ENCODE measurements at regions not wholly inside any gene's neighbourhood (a gene's known extent, or its start where the extent isn't known, plus 50 kb on each side); places are given as distances from the start of the nearest gene placed in this dataset.

DNA sequence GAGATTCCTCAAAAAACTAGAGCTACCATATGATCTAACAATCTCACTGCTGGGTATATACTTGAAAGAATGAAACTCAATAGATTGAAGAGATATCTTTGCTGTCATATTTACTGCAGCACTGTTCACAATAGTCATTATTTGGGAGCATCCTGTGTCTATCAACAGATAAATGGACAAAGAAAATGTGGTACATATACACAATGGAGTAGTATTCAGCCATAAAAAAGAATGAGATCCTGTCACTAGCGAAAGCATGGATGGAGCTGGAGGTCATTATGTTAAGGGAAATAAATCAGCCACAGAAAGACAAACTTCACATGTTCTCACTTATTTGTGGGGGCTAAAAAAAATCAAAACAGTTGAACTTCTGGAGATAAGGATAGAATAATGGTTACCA lies 505.7 kb upstream of the ARRDC3 start:
- intact Hi-C loops (cut with DNase I), result no loop called here
- H3K4me1 ChIP-seq, result no peaks in the 10 kb centered on the region

DNA sequence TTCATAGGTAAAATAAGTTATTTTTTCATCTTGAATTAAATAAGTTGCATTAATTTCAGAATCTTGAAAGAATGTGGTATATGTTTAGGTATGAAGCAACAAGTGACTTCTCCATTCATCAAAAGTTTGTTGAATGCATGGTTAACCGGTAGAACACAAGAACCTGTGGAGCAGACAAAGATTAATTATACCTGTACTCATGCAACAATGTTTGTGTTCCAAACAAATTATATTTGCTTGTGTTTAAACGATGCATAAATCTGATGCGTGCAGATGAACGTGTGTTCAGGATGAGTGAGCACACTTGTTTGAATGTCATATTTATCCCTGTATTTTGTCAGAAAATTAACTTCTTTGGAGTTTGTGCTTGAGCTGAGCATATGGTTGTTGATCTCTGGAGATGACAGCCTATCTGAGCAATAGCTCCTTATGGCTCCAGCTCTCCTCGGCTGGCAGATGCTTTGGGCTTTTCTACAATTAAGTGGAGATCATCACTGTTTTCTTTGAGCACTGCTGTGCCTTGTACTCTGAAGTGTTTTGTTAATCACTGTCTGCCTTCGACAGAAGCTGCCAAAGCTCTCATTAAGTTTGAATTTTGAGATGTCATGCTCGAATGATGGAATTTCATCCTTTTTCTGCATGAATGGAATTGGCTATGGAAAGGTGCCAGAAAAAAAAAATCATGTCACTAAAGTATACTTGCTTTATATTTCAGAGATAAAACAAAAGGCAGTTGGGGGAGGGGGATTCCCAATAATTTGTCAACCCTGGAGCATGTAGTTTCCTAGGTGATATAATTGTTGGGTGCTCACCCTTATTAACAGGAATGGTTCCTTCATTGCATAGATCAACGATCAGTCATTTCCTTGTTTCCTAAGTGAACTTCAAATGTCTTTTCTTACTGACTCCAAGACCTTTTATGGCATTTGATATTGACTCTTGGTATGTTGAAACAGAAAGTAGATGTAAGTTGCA lies 502.5 kb upstream of the ARRDC3 start:
- H3K36me3 ChIP-seq, result no peaks in the 10 kb centered on the region
- no peak overlapping the region for H3K27ac ChIP-seq
- DNase-seq (no peak), ATAC-seq (no peak)
- WGBS, 2 donors, result 62 to 74% methylated on average over 8 of the region's 8 CpGs
- H3K4me1 ChIP-seq, result no peaks in the 10 kb centered on the region
- no peaks in the 10 kb centered on the region for H3K27me3 ChIP-seq
- H3K4me3 ChIP-seq, result no peak overlapping the region
- peaks cover 0 to 9% (median 0%) of the 10 kb centered on the region in 11 donors for H3K9me3 ChIP-seq
- TF ChIP-seq, protein P1, sequence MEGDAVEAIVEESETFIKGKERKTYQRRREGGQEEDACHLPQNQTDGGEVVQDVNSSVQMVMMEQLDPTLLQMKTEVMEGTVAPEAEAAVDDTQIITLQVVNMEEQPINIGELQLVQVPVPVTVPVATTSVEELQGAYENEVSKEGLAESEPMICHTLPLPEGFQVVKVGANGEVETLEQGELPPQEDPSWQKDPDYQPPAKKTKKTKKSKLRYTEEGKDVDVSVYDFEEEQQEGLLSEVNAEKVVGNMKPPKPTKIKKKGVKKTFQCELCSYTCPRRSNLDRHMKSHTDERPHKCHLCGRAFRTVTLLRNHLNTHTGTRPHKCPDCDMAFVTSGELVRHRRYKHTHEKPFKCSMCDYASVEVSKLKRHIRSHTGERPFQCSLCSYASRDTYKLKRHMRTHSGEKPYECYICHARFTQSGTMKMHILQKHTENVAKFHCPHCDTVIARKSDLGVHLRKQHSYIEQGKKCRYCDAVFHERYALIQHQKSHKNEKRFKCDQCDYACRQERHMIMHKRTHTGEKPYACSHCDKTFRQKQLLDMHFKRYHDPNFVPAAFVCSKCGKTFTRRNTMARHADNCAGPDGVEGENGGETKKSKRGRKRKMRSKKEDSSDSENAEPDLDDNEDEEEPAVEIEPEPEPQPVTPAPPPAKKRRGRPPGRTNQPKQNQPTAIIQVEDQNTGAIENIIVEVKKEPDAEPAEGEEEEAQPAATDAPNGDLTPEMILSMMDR (IDR thresholded peaks at IDR 0.05), result no peak
- intact Hi-C loops (cut with DNase I), result loop anchor here in 1 of 10 donors (2.0 kb wide), 1 partner anchor 55 kb away; no protein-coding TSS in a partner anchor

More for the DNA sequence above, 505.7 kb upstream of the ARRDC3 start:
- DNase-seq (no peak), ATAC-seq (no peak)
- 83 to 88% methylated on average over 1 of the region's 1 CpG for WGBS, 2 donors
- TF ChIP-seq, protein P1 (IDR thresholded peaks at IDR 0.05), result no peak
- Histone ChIP-seq H3K4me3 (no peak overlapping the region), H3K9me3 (peaks cover 0 to 13% (median 0%) of the 10 kb centered on the region in 11 donors), H3K36me3 (no peaks in the 10 kb centered on the region), H3K27ac (no peak overlapping the region), H3K27me3 (no peaks in the 10 kb centered on the region)

DNA sequence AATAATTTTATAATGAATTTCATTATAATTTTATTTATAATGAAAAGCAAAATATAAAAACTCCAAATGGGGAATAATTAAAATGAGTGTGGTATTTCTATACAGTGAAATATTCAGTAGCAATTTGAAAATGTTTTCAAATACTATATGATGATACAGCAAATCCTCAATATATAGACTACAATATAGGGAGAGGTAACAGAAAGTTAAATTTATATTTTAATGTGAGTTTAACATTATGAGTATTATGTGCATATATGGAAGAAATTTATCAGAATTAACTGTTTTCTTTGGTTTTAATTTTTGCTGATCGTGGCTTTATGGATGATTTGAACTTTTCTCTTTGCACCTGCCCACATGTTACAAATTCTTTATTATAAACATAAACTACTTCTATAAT lies 500.9 kb upstream of the ARRDC3 start:
- no peak for DNase-seq
- H3K4me1 ChIP-seq, result no peaks in the 10 kb centered on the region
- TF ChIP-seq, protein P1 (IDR thresholded peaks at IDR 0.05), result no peak
- no peak overlapping the region for H3K27ac ChIP-seq
- no peaks in the 10 kb centered on the region for H3K27me3 ChIP-seq
- H3K9me3 ChIP-seq, result peaks cover 0 to 16% (median 0%) of the 10 kb centered on the region in 11 donors
- H3K4me3 ChIP-seq, result no peak overlapping the region
- ATAC-seq, result no peak
- intact Hi-C loops (cut with DNase I), result loop anchor here in 1 of 10 donors (2.0 kb wide), 1 partner anchor 53 kb away; no protein-coding TSS in a partner anchor
- H3K36me3 ChIP-seq, result no peaks in the 10 kb centered on the region
- 74 to 81% methylated on average over 1 of the region's 1 CpG for WGBS, 2 donors

DNA sequence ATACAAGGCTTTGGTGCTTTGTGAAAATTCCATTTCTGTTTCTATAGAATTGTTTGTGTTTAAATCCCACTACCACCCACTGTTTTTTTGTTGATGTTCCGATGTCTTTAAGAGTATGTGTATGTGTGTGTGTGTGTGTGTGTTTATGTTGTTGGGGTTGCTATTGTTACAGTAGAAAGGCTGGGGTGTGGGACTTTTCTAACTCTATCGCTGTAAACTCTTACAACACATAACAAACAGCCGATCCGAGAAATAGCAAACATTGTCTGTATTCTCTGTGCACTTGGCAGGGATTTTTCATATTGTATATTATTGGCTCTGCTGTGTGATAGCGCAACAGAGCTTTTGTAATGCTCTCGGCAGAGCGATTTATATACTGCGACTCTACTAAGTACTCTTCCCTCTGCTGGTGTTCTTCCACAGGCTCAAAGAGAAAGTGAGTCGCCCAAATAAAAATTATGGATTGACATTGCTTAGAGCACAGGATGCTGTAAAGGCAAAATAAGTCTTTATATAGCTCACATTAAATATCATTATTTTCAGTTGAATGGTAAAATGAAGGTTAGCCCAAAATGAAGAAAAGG lies 492.2 kb upstream of the ARRDC3 start:
- 72 to 78% methylated on average over 9 of the region's 9 CpGs for WGBS, 2 donors
- Histone ChIP-seq H3K27ac (no peak overlapping the region), H3K4me1 (no peaks in the 10 kb centered on the region), H3K36me3 (no peaks in the 10 kb centered on the region), H3K9me3 (peaks cover 0 to 8% (median 0%) of the 10 kb centered on the region in 11 donors), H3K27me3 (no peaks in the 10 kb centered on the region), H3K4me3 (no peak overlapping the region)
- TF ChIP-seq, protein P1 (IDR thresholded peaks at IDR 0.05), result no peak
- ATAC-seq (no peak), DNase-seq (no peak)
- intact Hi-C loops (cut with DNase I), result no loop called here

Data from heart right ventricle (tissue), 16 donors.